ENCODE measurements at regions not wholly inside any gene's neighbourhood (a gene's known extent, or its start where the extent isn't known, plus 50 kb on each side); places are given as distances from the start of the nearest gene placed in this dataset.

DNA sequence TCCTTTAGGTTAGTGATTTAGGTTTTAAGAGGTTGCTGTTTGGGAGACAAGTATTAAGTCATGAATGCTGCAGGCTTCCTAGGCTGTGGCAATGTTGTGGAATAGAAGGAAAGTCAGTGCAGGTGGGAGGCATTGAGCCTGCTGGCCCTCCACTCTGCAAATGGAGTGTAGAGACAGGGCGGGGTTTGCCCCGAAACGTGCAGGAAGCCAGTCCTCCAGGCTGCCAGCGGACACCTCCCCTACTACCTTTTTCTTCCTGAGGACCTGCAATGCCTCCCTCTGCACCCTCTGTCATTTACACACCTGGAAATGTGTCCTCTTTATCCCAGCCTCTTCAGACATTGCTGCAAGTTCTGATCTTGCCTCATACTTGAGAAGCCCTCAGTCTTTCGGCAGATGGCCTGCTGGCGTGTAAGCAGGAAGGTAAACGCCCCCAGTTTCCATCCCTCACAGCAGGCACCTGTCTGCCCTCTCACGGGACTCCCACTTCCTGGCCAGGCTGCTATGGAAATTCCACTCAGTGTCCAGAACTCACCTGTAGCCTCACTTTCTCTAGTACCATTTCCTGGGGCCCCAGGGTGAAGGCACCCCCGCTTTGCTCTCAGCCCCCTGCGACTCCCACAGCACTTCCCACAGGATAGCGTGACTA, 81.6 kb upstream of the BOD1 start:
- Histone ChIP-seq H3K36me3 (replicated peaks in 1 of 2; ENCODE audit: control insufficient read depth in 1 of 2, insufficient read depth in 2 of 2, low read length in 2 of 2) (no peaks in the 10 kb centered on the region), H3K4me3 (replicated peaks in 1 of 3; ENCODE audit: insufficient read depth in 1 of 3, low read depth in 2 of 3, low read length in 3 of 3) (no peak overlapping the region), H3K9ac (ENCODE audit: insufficient read depth, low read depth, low read length) (no peak overlapping the region), H3K9me3 (ENCODE audit: low read length) (peaks cover 6% of the 10 kb centered on the region), H3K4me1 (ENCODE audit: insufficient read depth, low read length) (peaks cover 54% of the 10 kb centered on the region), H4K20me1 (ENCODE audit: insufficient read depth, low read length) (no peaks in the 10 kb centered on the region), H2AFZ (ENCODE audit: low read length) (no peak overlapping the region), H3K27me3 (ENCODE audit: control insufficient read depth in 1 of 2, insufficient read depth in 2 of 2, low read length in 2 of 2) (no peaks in the 10 kb centered on the region), H3K79me2 (ENCODE audit: insufficient read depth, low read length) (no peaks in the 10 kb centered on the region), H3K4me2 (ENCODE audit: low read depth, low read length) (no peak overlapping the region), H3K27ac (ENCODE audit: extremely low read length, insufficient read depth, low read length) (no peak overlapping the region)
- DNase-seq (ENCODE audit: low spot score) (no peak), FAIRE-seq (no peak), ATAC-seq (no peak)
- ChIA-PET POLR2A (interaction anchor here (0.7 kb wide), 1 partner anchor 8 kb away, joined by 4 read pairs; no protein-coding TSS in a partner anchor), CTCF (ENCODE audit: low intra/inter-chr PET ratio, low total read pairs) (no interaction called here)
- no TSS peak for BruUV-seq (replicated peaks)
- WGBS (ENCODE audit: low lambda C conversion rate): 82% methylated on average over 11 of the region's 11 CpGs
- intact Hi-C loops (cut with micrococcal nuclease; ENCODE audit: unreplicated experiment): no loop called here
- in situ Hi-C loops (cut with HindIII; ENCODE audit: extremely low pct_ligation_motif_present, low pct_unique_long_range_greater_than_20kb): no loop called here
- TF ChIP-seq ZNF709 (CRISPR knock-in tag; IDR thresholded peaks at IDR 0.05) (no peak), TBP (CRISPR knock-in tag; IDR thresholded peaks at IDR 0.05) (no peak), BCL3 (CRISPR knock-in tag; IDR thresholded peaks at IDR 0.05) (no peak), ZBTB8A (CRISPR knock-in tag; IDR thresholded peaks at IDR 0.05; ENCODE audit: borderline replicate concordance, low read depth) (no peak), ZSCAN5A (CRISPR knock-in tag; IDR thresholded peaks at IDR 0.05; ENCODE audit: borderline replicate concordance) (no peak), PCBP1 (IDR thresholded peaks at IDR 0.05; ENCODE audit: borderline replicate concordance, low read depth, low read length) (no peak), ZNF44 (CRISPR knock-in tag; IDR thresholded peaks at IDR 0.05) (no peak), ZNF563 (CRISPR knock-in tag; IDR thresholded peaks at IDR 0.05) (no peak), WIZ (CRISPR knock-in tag; IDR thresholded peaks at IDR 0.05) (no peak), CREB3 (CRISPR knock-in tag; IDR thresholded peaks at IDR 0.05) (no peak), HOXA5 (CRISPR knock-in tag; IDR thresholded peaks at IDR 0.05) (no peak), SRSF4 (IDR thresholded peaks at IDR 0.05; ENCODE audit: low read depth, low read length, poor library complexity, severe bottlenecking) (no peak)
- TF ChIP-seq, protein P1, sequence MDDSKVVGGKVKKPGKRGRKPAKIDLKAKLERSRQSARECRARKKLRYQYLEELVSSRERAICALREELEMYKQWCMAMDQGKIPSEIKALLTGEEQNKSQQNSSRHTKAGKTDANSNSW (CRISPR knock-in tag; IDR thresholded peaks at IDR 0.05; ENCODE audit: borderline replicate concordance): no peak
- TF ChIP-seq, protein P2, sequence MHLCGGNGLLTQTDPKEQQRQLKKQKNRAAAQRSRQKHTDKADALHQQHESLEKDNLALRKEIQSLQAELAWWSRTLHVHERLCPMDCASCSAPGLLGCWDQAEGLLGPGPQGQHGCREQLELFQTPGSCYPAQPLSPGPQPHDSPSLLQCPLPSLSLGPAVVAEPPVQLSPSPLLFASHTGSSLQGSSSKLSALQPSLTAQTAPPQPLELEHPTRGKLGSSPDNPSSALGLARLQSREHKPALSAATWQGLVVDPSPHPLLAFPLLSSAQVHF (CRISPR knock-in tag; IDR thresholded peaks at IDR 0.05): no peak
- TF ChIP-seq, protein P3, sequence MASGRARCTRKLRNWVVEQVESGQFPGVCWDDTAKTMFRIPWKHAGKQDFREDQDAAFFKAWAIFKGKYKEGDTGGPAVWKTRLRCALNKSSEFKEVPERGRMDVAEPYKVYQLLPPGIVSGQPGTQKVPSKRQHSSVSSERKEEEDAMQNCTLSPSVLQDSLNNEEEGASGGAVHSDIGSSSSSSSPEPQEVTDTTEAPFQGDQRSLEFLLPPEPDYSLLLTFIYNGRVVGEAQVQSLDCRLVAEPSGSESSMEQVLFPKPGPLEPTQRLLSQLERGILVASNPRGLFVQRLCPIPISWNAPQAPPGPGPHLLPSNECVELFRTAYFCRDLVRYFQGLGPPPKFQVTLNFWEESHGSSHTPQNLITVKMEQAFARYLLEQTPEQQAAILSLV (CRISPR knock-in tag; IDR thresholded peaks at IDR 0.05; ENCODE audit: borderline replicate concordance): no peak
- TF ChIP-seq, protein P4, sequence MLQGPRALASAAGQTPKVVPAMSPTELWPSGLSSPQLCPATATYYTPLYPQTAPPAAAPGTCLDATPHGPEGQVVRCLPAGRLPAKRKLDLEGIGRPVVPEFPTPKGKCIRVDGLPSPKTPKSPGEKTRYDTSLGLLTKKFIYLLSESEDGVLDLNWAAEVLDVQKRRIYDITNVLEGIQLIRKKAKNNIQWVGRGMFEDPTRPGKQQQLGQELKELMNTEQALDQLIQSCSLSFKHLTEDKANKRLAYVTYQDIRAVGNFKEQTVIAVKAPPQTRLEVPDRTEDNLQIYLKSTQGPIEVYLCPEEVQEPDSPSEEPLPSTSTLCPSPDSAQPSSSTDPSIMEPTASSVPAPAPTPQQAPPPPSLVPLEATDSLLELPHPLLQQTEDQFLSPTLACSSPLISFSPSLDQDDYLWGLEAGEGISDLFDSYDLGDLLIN (CRISPR knock-in tag; IDR thresholded peaks at IDR 0.05; ENCODE audit: borderline replicate concordance): no peak
- TF ChIP-seq, protein P5, sequence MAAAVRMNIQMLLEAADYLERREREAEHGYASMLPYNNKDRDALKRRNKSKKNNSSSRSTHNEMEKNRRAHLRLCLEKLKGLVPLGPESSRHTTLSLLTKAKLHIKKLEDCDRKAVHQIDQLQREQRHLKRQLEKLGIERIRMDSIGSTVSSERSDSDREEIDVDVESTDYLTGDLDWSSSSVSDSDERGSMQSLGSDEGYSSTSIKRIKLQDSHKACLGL (CRISPR knock-in tag; IDR thresholded peaks at IDR 0.05): no peak

Measured in HepG2 (cell line).